ENCODE measurements at regions not wholly inside any gene's neighbourhood (a gene's known extent, or its start where the extent isn't known, plus 50 kb on each side); places are given as distances from the start of the nearest gene placed in this dataset.
"Not testable (repeated sequence)": the region's sequence is repeated elsewhere in the genome, so short reads cannot be mapped to it uniquely, and the experiment has no call there.

- H3K4me3 ChIP-seq (replicated peaks; ENCODE audit: low read depth, low read length), result no peak overlapping the region
- DNase-seq (ENCODE audit: extremely low read depth, low read depth), result no peak
- TF ChIP-seq CTCF (IDR thresholded peaks at IDR 0.05; ENCODE audit: low read depth, low read length, missing control alignments), result no peak
Measured at GRCh38 chr9:18059447-18059846, 414.5 kb upstream of the ADAMTSL1 start.

GRCh38 chr9:18060269-18060934 is 413.6 kb upstream of the ADAMTSL1 start:
- no peak for DNase-seq (ENCODE audit: extremely low read depth, low read depth)
- H3K4me3 ChIP-seq (replicated peaks; ENCODE audit: low read depth, low read length), result no peak overlapping the region
- TF ChIP-seq CTCF (IDR thresholded peaks at IDR 0.05; ENCODE audit: low read depth, low read length, missing control alignments), result peak; percentile 10

- no peak for DNase-seq (ENCODE audit: extremely low read depth, low read depth)
- no peak for TF ChIP-seq CTCF (IDR thresholded peaks at IDR 0.05; ENCODE audit: low read depth, low read length, missing control alignments)
- H3K4me3 ChIP-seq (replicated peaks; ENCODE audit: low read depth, low read length), result no peak overlapping the region
Measured at GRCh38 chr9:18061332-18061731, 412.6 kb upstream of the ADAMTSL1 start.

GRCh38 chr9:18061856-18062255 is 412.1 kb upstream of the ADAMTSL1 start:
- no peak overlapping the region for H3K4me3 ChIP-seq (replicated peaks; ENCODE audit: low read depth, low read length)
- DNase-seq (ENCODE audit: extremely low read depth, low read depth), result no peak
- no peak for TF ChIP-seq CTCF (IDR thresholded peaks at IDR 0.05; ENCODE audit: low read depth, low read length, missing control alignments)

GRCh38 chr9:18063856-18064390 is 410.0 kb upstream of the ADAMTSL1 start:
- H3K4me3 ChIP-seq (replicated peaks; ENCODE audit: low read depth, low read length), result no peak overlapping the region
- no peak for DNase-seq (ENCODE audit: extremely low read depth, low read depth)
- TF ChIP-seq CTCF (IDR thresholded peaks at IDR 0.05; ENCODE audit: low read depth, low read length, missing control alignments), result no peak

GRCh38 chr9:18066608-18067007 is 407.3 kb upstream of the ADAMTSL1 start:
- not testable (repeated sequence) for H3K4me3 ChIP-seq (replicated peaks; ENCODE audit: low read depth, low read length); DNase-seq (ENCODE audit: extremely low read depth, low read depth)

GRCh38 chr9:18067548-18068120 is 406.3 kb upstream of the ADAMTSL1 start:
- H3K4me3 ChIP-seq (replicated peaks; ENCODE audit: low read depth, low read length), result no peak overlapping the region
- TF ChIP-seq CTCF (IDR thresholded peaks at IDR 0.05; ENCODE audit: low read depth, low read length, missing control alignments), result no peak
- no peak for DNase-seq (ENCODE audit: extremely low read depth, low read depth)

Measured in HFF-Myc (cell line).